Kidney tubule cell (primary cell): ENCODE measurements at regions not wholly inside any gene's neighbourhood (a gene's known extent, or its start where the extent isn't known, plus 50 kb on each side); places are given as distances from the start of the nearest gene placed in this dataset.

Experiments used
- DNase-seq: peaks from one replicate; pipeline ENCODE4 v3.0.0-alpha.2; 2018; ENCODE audit warnings: low spot score

DNA sequence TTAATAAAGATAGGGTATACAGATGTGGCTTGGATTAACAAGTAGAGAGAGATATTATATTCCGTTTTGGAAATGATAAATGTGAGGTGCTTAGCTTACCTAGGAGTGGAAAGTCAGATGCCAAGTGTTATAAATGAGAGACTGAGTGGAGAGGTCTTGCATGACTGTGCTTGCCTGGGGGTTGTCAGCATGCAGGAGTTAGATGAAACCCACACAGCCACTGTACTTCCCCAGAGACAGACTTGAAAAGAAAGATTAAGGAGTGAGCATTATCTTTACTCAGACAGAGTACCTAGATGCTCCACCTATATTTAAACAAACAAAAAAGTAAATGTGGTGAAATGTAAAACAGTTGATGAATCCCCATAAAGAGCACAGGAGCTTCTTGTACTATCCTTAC is 482.7 kb downstream of the RIT2 start:
- DNase-seq = no peak

GRCh38 chr18:42635378-42636048 is 480.0 kb downstream of the RIT2 start:
- DNase-seq = peak; percentile 8

- no peak for DNase-seq
Measured at GRCh38 chr18:42636309-42636708, 479.2 kb downstream of the RIT2 start.

DNA sequence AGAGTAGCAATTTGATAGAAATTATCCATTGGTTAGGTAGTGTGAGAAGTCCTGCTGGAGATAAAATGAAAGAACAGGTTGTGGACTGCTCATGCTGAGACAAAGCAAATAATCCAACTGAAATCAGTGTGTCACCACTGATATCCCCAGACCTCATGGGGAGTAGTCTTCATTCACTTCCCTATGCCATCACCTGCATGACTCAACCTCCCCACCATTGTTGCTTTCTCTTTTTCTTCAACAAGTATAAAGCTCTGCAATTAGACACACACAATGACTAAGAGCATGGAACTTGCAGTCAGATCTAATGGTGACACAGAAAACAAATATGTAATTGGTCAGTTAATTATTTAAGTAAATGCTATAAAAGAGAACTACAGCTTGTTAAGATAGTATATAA is 475.3 kb downstream of the RIT2 start:
- peak; percentile 98 for DNase-seq

GRCh38 chr18:42641996-42642395 is 473.5 kb downstream of the RIT2 start:
- no peak for DNase-seq

GRCh38 chr18:42644729-42645131 is 470.8 kb downstream of the RIT2 start:
- peak; percentile 68 for DNase-seq

DNA sequence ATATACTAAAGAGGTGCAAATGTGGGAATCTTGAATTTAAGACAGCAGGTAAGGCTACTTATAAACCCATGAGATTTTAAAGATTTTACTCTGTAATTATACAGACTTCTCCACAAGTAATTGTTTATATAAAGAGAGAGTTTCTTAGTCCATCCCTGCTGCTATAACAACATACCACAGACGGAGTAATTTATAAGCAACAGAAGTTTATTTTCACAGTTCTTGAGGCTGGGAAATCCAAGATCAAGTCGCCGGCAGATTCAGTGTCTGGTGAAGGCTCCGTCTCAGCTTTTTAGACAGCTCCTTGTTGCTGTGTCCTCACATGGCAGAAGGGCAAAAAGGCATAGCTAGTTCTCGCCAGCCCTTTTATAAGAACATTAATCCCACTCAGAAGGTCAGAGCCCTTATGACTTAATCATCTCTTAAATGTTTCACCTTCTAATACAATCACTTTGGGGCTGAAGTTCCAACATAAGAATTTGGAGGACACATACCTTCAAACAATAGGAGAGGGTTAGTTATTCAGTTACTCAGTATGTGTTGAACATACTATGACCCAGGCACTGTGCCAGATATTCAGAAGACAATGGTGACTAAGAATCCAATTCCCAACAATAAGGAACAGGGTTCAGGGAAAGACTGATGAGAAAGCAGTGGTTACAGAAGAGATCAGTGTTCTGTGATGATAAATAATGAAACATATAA is 466.0 kb downstream of the RIT2 start:
- peak; percentile 97 for DNase-seq

- DNase-seq = peak; percentile 90
Measured at GRCh38 chr18:42654556-42654955, 460.9 kb downstream of the RIT2 start.

DNA sequence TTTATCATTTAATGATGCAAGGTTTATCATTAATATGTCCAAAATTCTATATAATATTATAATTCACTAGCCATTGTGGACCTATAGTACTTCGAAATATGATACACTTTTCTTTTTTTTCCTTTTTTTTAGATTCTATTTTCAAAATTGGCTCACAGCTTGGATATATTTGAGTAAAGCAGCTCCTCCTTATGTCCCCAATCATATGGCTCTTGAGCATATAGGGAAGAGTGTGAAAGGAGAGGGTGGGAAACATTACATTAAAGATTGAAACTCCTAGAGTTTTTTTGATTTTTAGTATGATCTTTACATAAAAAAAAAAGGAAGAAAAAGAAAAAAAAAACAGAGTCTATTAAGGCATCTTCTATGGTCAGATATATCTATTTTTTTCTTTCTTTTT is 457.9 kb downstream of the RIT2 start:
- DNase-seq = no peak

GRCh38 chr18:42658171-42658570 is 457.3 kb downstream of the RIT2 start:
- no peak for DNase-seq

DNA sequence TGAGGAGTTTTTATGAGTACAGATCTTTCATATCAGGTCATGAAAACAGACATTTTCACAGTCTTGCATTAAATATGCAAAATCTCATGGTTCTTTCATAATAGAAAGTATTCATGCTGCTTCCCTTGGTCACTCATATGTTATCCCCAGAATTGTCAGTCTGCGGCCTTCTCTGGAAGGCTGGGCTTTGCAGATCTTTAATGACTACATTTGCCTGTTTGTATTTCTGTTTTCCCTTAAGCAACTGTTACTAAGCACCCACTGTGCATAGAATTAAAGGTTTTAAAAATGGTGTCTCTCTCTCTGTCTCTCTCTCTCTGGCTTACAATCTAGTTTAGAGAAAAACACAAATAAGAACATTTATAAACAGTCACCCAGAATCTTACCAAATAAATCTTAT is 456.3 kb downstream of the RIT2 start:
- DNase-seq = no peak

- no peak for DNase-seq
Measured at GRCh38 chr18:42670860-42671259, 444.6 kb downstream of the RIT2 start.

- no peak for DNase-seq
Measured at GRCh38 chr18:42675810-42676209, 439.7 kb downstream of the RIT2 start.

- DNase-seq = no peak
Measured at GRCh38 chr18:42683094-42683493, 432.4 kb downstream of the RIT2 start.

GRCh38 chr18:42689310-42689709 is 426.2 kb downstream of the RIT2 start:
- no peak for DNase-seq
